Neural cell (in vitro differentiated cells): ENCODE measurements at regions not wholly inside any gene's neighbourhood (a gene's known extent, or its start where the extent isn't known, plus 50 kb on each side); places are given as distances from the start of the nearest gene placed in this dataset.

Source experiments
- H2AFZ ChIP-seq: fragments of 200-600, 300-800 bp; sonication (generic), shearing (Covaris generic); 2 replicates; pipeline ENCODE4 v1.6.0; 2014; ENCODE audit warnings: low read depth, mild to moderate bottlenecking, antibody characterized with exemption, low read length, moderate library complexity
- H3F3A ChIP-seq: fragments of 200-600 bp; shearing (Covaris generic); 2 replicates; pipeline ENCODE4 v1.6.1; 2016; ENCODE audit warnings: mild to moderate bottlenecking, moderate library complexity, mixed read lengths, antibody characterized with exemption, low read length; ENCODE audit not compliant: insufficient read depth, poor library complexity, severe bottlenecking
- H3K27ac ChIP-seq: fragments of 200-600, 300-800 bp; sonication (generic), shearing (Covaris generic); 2 replicates; pipeline ENCODE4 v1.5.1; 2014; ENCODE audit warnings: mild to moderate bottlenecking, low read length, moderate library complexity
- H3K27me3 ChIP-seq: fragments of 300-800, 200-600 bp; sonication (generic), shearing (Covaris generic); 2 replicates; pipeline ENCODE4 v1.6.0; 2014; ENCODE audit warnings: mild to moderate bottlenecking, low read depth, low read length, moderate library complexity; ENCODE audit not compliant: insufficient read depth
- H3K36me3 ChIP-seq: fragments of 300-800, 200-600 bp; sonication (generic), shearing (Covaris generic); 2 replicates; pipeline ENCODE4 v1.5.1; 2014; ENCODE audit warnings: mild to moderate bottlenecking, antibody characterized with exemption, low read length, moderate library complexity; ENCODE audit not compliant: insufficient read depth
- H3K4me2 ChIP-seq: fragments of 300-800, 200-600 bp; sonication (generic), shearing (Covaris generic); 2 replicates; pipeline ENCODE4 v1.6.0; 2014; ENCODE audit warnings: mild to moderate bottlenecking, low read length
- H3K4me3 ChIP-seq: fragments of 300-800, 200-600 bp; sonication (generic), shearing (Covaris generic); 2 replicates; pipeline ENCODE4 v1.5.1; 2014; ENCODE audit warnings: mild to moderate bottlenecking, low read length, moderate library complexity
- H3K79me2 ChIP-seq: fragments of 200-600 bp; shearing (Covaris generic); replicated peaks from 2 replicates; pipeline ENCODE4 v1.6.0; 2014; ENCODE audit warnings: mild to moderate bottlenecking, low read length, moderate library complexity; ENCODE audit not compliant: insufficient read depth
- H3K9ac ChIP-seq: fragments of 300-800, 200-600 bp; sonication (generic), shearing (Covaris generic); 2 replicates; pipeline ENCODE4 v1.6.1; 2016; ENCODE audit warnings: mild to moderate bottlenecking, low read length, mixed read lengths
- H3K9me2 ChIP-seq: fragments of 200-600 bp; shearing (Covaris generic); 2 replicates; pipeline ENCODE4 v1.6.1; 2016; ENCODE audit warnings: mild to moderate bottlenecking, low read length, mixed read lengths; ENCODE audit not compliant: insufficient read depth
- H3K9me3 ChIP-seq: fragments of 200-600, 300-800 bp; sonication (generic), shearing (Covaris generic); 2 replicates; pipeline ENCODE4 v1.6.1; 2016; ENCODE audit warnings: mild to moderate bottlenecking, mixed run types, low read length, moderate library complexity, mixed read lengths
- H4K20me1 ChIP-seq: fragments of 200-600 bp; shearing (Covaris generic); 2 replicates; pipeline ENCODE4 v1.6.1; 2016; ENCODE audit warnings: mild to moderate bottlenecking, mixed run types; ENCODE audit not compliant: insufficient read depth
- EP300 ChIP-seq: fragments of 450-650 bp; conservative IDR thresholded peaks from 2 replicates; pipeline ENCODE4 v1.6.1; 2014; ENCODE audit warnings: antibody characterized with exemption, mild to moderate bottlenecking, moderate library complexity; ENCODE audit not compliant: poor library complexity, severe bottlenecking
- EZH2 ChIP-seq: fragments of 200-600, 300-800 bp; shearing (Covaris generic), sonication (generic); IDR thresholded peaks from 2 replicates; pipeline ENCODE4 v1.6.1; 2014; ENCODE audit warnings: antibody characterized with exemption, low read length, borderline replicate concordance, mild to moderate bottlenecking; ENCODE audit not compliant: insufficient read depth, poor library complexity, severe bottlenecking
- MXI1 ChIP-seq: fragments of 450-650 bp; conservative IDR thresholded peaks from 2 replicates; pipeline ENCODE4 v1.6.1; 2014; ENCODE audit warnings: antibody characterized with exemption, mild to moderate bottlenecking; ENCODE audit not compliant: poor library complexity, severe bottlenecking
- POLR2AphosphoS5 ChIP-seq: IDR thresholded peaks from 2 replicates; pipeline ENCODE4 v1.6.1; 2012
- RAD21 ChIP-seq: fragments of 450-650 bp; conservative IDR thresholded peaks from 2 replicates; pipeline ENCODE4 v1.6.1; 2014; ENCODE audit warnings: antibody characterized with exemption, mild to moderate bottlenecking, moderate library complexity
- SMC3 ChIP-seq: fragments of 450-650 bp; conservative IDR thresholded peaks from 2 replicates; pipeline ENCODE4 v1.6.1; 2014; ENCODE audit warnings: antibody characterized with exemption, mild to moderate bottlenecking, moderate library complexity; ENCODE audit not compliant: poor library complexity
- TAF1 ChIP-seq: IDR thresholded peaks from 2 replicates; pipeline ENCODE4 v1.6.1; 2012; ENCODE audit warnings: low read depth
- TF ChIP-seq, protein P1 (sequence below): fragments of 450-650 bp; IDR thresholded peaks from 2 replicates; pipeline ENCODE4 v1.5.1; 2014; ENCODE audit warnings: antibody characterized with exemption, mild to moderate bottlenecking, moderate library complexity; ENCODE audit not compliant: poor library complexity, severe bottlenecking
- TF ChIP-seq, protein P2 (sequence below): IDR thresholded peaks from 2 replicates; pipeline ENCODE4 v1.6.1; 2012; ENCODE audit warnings: borderline replicate concordance

DNA sequence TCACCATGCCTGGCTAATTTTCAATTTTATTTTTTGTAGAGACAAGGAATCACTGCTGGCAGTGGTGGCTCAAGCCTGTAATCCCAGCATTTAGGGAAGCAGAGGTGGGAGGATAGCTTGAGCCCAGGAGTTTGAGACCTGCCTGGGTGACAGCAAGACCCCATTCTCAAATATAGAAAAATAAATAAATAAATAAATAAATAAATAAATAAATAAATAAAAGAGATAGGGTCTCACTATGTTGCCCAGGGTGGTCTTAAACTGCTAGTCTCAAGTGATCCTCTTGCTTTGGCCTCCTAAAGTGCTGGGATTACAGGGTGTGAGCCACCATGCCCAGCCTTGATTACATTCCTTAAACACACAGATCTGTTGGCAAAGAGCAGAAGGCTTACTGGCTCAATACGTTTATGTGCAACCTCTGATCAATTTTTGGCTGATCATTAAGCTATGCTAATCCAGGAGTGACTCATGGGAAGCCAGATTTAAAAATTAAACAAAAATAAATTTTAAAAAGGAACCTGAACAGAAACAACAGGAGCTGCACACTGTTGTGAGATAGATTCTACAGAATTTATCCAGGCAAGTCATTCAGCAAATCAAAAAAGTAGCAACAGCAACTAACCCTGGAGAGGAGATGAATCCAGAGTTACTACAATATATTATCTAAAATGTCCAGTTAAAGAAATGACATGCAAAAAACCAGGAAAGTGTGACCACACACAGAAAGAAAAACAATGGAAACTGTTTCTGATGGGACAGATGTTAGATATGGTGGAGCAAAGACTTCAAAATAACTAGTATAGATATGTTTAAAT, 79.4 kb downstream of the RPE65 start:
- no peaks in the 10 kb centered on the region for H3K27me3 ChIP-seq
- H3K9ac ChIP-seq, result no peak overlapping the region
- no peak overlapping the region for H3K4me2 ChIP-seq
- TF ChIP-seq POLR2AphosphoS5 (no peak), SMC3 (no peak), RAD21 (no peak), EP300 (no peak), MXI1 (no peak), EZH2 (no peak), TAF1 (no peak)
- TF ChIP-seq, protein P1, sequence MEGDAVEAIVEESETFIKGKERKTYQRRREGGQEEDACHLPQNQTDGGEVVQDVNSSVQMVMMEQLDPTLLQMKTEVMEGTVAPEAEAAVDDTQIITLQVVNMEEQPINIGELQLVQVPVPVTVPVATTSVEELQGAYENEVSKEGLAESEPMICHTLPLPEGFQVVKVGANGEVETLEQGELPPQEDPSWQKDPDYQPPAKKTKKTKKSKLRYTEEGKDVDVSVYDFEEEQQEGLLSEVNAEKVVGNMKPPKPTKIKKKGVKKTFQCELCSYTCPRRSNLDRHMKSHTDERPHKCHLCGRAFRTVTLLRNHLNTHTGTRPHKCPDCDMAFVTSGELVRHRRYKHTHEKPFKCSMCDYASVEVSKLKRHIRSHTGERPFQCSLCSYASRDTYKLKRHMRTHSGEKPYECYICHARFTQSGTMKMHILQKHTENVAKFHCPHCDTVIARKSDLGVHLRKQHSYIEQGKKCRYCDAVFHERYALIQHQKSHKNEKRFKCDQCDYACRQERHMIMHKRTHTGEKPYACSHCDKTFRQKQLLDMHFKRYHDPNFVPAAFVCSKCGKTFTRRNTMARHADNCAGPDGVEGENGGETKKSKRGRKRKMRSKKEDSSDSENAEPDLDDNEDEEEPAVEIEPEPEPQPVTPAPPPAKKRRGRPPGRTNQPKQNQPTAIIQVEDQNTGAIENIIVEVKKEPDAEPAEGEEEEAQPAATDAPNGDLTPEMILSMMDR, result no peak
- TF ChIP-seq, protein P2, sequence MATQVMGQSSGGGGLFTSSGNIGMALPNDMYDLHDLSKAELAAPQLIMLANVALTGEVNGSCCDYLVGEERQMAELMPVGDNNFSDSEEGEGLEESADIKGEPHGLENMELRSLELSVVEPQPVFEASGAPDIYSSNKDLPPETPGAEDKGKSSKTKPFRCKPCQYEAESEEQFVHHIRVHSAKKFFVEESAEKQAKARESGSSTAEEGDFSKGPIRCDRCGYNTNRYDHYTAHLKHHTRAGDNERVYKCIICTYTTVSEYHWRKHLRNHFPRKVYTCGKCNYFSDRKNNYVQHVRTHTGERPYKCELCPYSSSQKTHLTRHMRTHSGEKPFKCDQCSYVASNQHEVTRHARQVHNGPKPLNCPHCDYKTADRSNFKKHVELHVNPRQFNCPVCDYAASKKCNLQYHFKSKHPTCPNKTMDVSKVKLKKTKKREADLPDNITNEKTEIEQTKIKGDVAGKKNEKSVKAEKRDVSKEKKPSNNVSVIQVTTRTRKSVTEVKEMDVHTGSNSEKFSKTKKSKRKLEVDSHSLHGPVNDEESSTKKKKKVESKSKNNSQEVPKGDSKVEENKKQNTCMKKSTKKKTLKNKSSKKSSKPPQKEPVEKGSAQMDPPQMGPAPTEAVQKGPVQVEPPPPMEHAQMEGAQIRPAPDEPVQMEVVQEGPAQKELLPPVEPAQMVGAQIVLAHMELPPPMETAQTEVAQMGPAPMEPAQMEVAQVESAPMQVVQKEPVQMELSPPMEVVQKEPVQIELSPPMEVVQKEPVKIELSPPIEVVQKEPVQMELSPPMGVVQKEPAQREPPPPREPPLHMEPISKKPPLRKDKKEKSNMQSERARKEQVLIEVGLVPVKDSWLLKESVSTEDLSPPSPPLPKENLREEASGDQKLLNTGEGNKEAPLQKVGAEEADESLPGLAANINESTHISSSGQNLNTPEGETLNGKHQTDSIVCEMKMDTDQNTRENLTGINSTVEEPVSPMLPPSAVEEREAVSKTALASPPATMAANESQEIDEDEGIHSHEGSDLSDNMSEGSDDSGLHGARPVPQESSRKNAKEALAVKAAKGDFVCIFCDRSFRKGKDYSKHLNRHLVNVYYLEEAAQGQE, result no peak
- H3K36me3 ChIP-seq, result no peaks in the 10 kb centered on the region
- no peaks in the 10 kb centered on the region for H3K79me2 ChIP-seq
- H2AFZ ChIP-seq, result no peak overlapping the region
- H4K20me1 ChIP-seq, result no peaks in the 10 kb centered on the region
- no peaks in the 10 kb centered on the region for H3K9me3 ChIP-seq
- peaks cover 1% of the 10 kb centered on the region for H3F3A ChIP-seq
- no peak overlapping the region for H3K4me3 ChIP-seq
- H3K27ac ChIP-seq, result no peak overlapping the region
- no peaks in the 10 kb centered on the region for H3K9me2 ChIP-seq

DNA sequence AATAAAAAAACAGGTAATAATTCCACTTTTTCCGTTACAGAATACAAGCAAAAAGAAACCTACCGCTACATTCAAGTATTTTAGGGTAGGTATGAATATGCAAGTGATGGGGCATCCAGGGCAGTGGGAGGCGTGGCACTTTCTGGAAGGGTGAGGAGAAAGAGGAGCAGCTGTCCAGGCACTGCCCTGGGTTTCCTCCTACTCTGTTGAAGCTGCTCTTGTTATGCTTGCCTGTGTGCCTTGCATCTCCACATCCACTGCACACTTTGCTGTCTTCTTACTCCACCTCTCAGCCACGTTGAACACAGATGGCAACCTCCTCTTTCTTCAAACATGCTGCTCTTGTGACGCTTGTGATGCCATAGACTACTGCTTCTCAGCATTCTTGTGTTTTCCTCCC, 83.2 kb downstream of the RPE65 start:
- no peak overlapping the region for H3K4me3 ChIP-seq
- no peaks in the 10 kb centered on the region for H3K9me3 ChIP-seq
- H3K27ac ChIP-seq, result peak overlapping the region; percentile 98
- H3K4me2 ChIP-seq, result no peak overlapping the region
- TF ChIP-seq, protein P1, result no peak
- no peaks in the 10 kb centered on the region for H3K27me3 ChIP-seq
- no peaks in the 10 kb centered on the region for H3K79me2 ChIP-seq
- no peaks in the 10 kb centered on the region for H4K20me1 ChIP-seq
- H3K9me2 ChIP-seq, result no peaks in the 10 kb centered on the region
- H3K9ac ChIP-seq, result peak overlapping the region; percentile 61
- H2AFZ ChIP-seq, result peak overlapping the region; percentile 22
- peaks cover 6% of the 10 kb centered on the region for H3F3A ChIP-seq
- H3K36me3 ChIP-seq, result no peaks in the 10 kb centered on the region
